Peyer's patch (tissue), 4 donors: ENCODE measurements at regions not wholly inside any gene's neighbourhood (a gene's known extent, or its start where the extent isn't known, plus 50 kb on each side); places are given as distances from the start of the nearest gene placed in this dataset.

Experiments used
- CTCF ChIP-seq, 6 experiments: fragments of 450-650 bp in 4 of 6; fragments of 200-600 bp in 2 of 6; sonication (generic) in 1 of 6; IDR thresholded peaks; one replicate each; pipeline ENCODE4 v1.5.1; 2017 to 2019; ENCODE audit warnings: antibody characterized with exemption in 6 of 6, mild to moderate bottlenecking in 3 of 6, moderate library complexity in 1 of 6
- POLR2A ChIP-seq, 2 donors: fragments of 450-650 bp; IDR thresholded peaks; one replicate each; pipeline ENCODE4 v1.5.1; 2017; ENCODE audit warnings: antibody characterized with exemption in 2 of 2, mild to moderate bottlenecking in 2 of 2, moderate library complexity in 2 of 2

- TF ChIP-seq POLR2A (IDR thresholded peaks at IDR 0.05) = no peak
- TF ChIP-seq CTCF (IDR thresholded peaks at IDR 0.05) = no peak
These were observed 82.3 kb downstream of the ANKRD7 start for GRCh38 chr7:118306771-118307170.
